Epithelial cell of esophagus (primary cell): ENCODE measurements at regions not wholly inside any gene's neighbourhood (a gene's known extent, or its start where the extent isn't known, plus 50 kb on each side); places are given as distances from the start of the nearest gene placed in this dataset.

Source experiments
- DNase-seq: peaks from one replicate; pipeline ENCODE4 v3.0.0; 2010; ENCODE audit warnings: low read depth
- H3K4me3 ChIP-seq: 2 replicates; pipeline ENCODE4 v1.5.1; 2011; ENCODE audit warnings: mild to moderate bottlenecking, low read length, control low read depth
- CTCF ChIP-seq: IDR thresholded peaks from 2 replicates; pipeline ENCODE4 v1.5.1; 2011; ENCODE audit warnings: low read depth, mild to moderate bottlenecking, low read length, control low read depth, inconsistent platforms; ENCODE audit not compliant: insufficient read depth; ENCODE audit errors: missing control alignments

DNA sequence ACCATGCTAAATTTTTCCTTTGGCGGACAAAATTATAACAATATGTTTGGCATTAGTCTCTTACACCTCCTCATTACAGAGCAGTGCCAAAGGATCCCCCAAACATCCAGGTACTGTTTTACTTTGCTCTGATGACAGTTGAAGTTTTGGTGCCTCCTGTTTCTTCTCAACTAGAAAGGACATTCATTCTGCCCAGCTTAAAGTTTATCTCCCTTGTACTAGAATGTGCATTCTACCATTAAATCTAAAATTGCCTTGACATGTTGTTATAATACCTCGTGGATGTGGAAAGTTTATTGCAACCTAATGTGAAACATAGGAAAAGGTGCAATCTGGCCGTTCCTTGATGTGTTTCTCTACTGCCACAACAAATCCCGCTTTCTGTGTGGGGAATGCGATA is 173.4 kb downstream of the KITLG start:
- DNase-seq = no peak
- TF ChIP-seq CTCF = no peak
- no peak overlapping the region for H3K4me3 ChIP-seq

DNA sequence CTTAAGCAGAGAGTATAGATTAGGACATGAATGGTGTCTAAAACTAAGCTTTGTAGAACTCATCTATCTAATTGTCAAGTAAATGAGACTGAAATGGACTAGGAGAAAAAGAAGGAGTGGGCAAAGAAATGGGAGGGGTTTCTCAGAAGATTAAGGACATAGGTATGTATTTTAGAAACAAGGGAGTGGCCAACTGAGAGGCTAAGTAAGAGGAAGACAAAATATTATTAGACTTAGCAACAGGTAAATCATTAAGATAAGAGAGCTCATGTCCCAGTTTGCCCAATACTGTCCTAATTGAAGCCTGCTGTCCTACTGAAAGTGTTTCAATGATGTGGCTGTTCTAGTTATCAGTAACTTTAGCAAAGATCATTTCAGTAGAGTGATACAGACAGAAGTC is 171.4 kb downstream of the KITLG start:
- DNase-seq = peak; percentile 43
- TF ChIP-seq CTCF = no peak
- H3K4me3 ChIP-seq = no peak overlapping the region

- H3K4me3 ChIP-seq = no peak overlapping the region
- DNase-seq = no peak
- TF ChIP-seq CTCF = no peak
These were observed 171.0 kb downstream of the KITLG start for GRCh38 chr12:88409257-88409656.

DNA sequence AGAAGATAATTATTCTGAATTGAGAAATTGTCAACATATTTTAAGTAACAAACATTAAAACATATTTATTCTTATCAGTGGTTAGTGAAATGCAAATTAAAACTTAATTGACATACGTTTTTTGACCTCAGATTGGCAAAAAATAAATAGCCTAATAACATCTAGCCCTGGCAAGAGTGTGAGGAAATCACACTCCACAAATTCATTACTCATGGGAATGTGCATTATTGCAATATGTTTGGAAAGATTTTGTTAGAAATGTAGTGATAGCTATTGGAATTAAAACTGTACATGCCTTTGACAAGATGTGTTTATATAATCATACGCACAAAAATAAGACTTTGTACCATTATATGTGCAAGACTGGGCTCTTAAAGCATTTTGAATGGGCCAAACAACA is 168.6 kb downstream of the KITLG start:
- no peak overlapping the region for H3K4me3 ChIP-seq
- TF ChIP-seq CTCF = no peak
- DNase-seq = no peak

DNA sequence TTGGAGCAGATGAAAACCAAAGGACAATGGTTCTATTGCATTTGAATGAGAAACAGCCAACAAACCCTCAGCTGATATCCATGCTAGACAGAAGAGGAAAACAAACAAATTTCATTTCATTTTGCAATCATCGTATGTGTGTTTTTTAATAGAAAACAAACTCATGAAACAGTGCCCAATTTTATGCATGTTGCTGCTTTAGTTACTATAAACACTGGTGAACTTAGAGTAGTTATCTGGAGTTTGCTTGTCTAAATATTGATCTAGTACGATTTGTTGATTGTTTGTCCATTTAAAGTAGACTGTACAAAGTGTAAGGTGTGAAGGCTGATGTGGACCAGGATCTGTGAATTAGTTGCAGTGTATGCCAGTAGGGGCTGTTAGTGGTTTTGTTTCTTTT is 166.6 kb downstream of the KITLG start:
- no peak for TF ChIP-seq CTCF
- H3K4me3 ChIP-seq = no peak overlapping the region
- DNase-seq = no peak

DNA sequence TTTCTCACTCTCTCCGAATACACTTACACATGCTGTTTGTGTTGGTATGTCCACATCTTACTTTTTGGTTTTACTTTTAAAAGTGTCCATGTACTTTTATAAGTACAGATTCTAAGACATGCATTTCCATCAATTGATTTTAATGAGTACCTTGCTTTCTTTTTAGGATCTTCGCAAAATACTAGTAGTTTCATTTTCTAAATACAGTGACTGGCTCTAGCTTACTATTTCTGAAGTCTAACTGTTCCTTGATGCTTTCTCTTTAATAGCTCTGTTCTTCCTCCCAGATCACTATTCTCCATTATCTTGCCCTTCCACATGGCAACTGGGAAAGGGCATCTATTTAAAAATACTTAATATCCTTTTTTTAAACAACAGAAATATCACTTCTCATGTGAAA is 164.1 kb downstream of the KITLG start:
- DNase-seq = no peak
- TF ChIP-seq CTCF = no peak
- no peak overlapping the region for H3K4me3 ChIP-seq

DNA sequence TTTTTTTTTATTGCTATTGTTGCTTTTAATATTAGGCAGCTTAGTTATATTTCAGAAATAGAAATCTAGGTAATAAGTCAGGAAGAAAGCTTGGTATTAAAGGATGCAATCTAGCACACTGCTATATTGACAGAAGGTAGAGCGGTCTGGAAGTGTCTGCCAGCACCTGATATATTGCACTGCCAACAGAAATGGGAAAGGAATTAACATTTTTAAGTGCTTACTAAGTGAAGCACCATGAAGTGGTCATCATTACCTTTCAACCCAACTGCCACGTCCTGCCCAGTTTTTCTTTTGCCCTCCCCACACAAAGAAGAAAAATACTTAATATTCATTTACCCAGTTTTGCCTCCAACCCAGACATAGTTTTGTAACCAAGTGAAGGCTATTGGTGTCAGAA is 163.5 kb downstream of the KITLG start:
- TF ChIP-seq CTCF = no peak
- DNase-seq = no peak
- H3K4me3 ChIP-seq = no peak overlapping the region
